ENCODE measurements at regions not wholly inside any gene's neighbourhood (a gene's known extent, or its start where the extent isn't known, plus 50 kb on each side); places are given as distances from the start of the nearest gene placed in this dataset.
"Not testable (repeated sequence)": the region's sequence is repeated elsewhere in the genome, so short reads cannot be mapped to it uniquely, and the experiment has no call there.

- DNase-seq: no peak
These were observed 504.5 kb downstream of the NFIB start for GRCh38 chr9:13809401-13809800.

GRCh38 chr9:13807118-13807517, 506.8 kb downstream of the NFIB start:
- no peak for DNase-seq

GRCh38 chr9:13806714-13807113, 507.2 kb downstream of the NFIB start:
- no peak for DNase-seq

GRCh38 chr9:13805546-13805945, 508.4 kb downstream of the NFIB start:
- DNase-seq: no peak

- DNase-seq: no peak
These were observed 509.4 kb downstream of the NFIB start for GRCh38 chr9:13804532-13804931.

GRCh38 chr9:13800776-13801175, 513.2 kb downstream of the NFIB start:
- no peak for DNase-seq

GRCh38 chr9:13797701-13798100, 516.2 kb downstream of the NFIB start:
- DNase-seq: not testable (repeated sequence)

GRCh38 chr9:13791816-13792215, 512.3 kb upstream of the MPDZ start:
- DNase-seq: no peak

GRCh38 chr9:13790055-13790454, 510.6 kb upstream of the MPDZ start:
- no peak for DNase-seq

GRCh38 chr9:13787234-13787833, 507.8 kb upstream of the MPDZ start:
- no peak for DNase-seq

- no peak for DNase-seq
These were observed 507.2 kb upstream of the MPDZ start for GRCh38 chr9:13786711-13787110.

GRCh38 chr9:13786131-13786530, 506.6 kb upstream of the MPDZ start:
- DNase-seq: no peak

- no peak for DNase-seq
These were observed 499.6 kb upstream of the MPDZ start for GRCh38 chr9:13779106-13779505.

GRCh38 chr9:13778631-13779030, 499.1 kb upstream of the MPDZ start:
- no peak for DNase-seq

GRCh38 chr9:13770956-13771355, 491.5 kb upstream of the MPDZ start:
- DNase-seq: no peak

- no peak for DNase-seq
These were observed 490.1 kb upstream of the MPDZ start for GRCh38 chr9:13769641-13770040.

- DNase-seq: no peak
These were observed 489.5 kb upstream of the MPDZ start for GRCh38 chr9:13769006-13769405.

GRCh38 chr9:13762209-13762608, 482.7 kb upstream of the MPDZ start:
- no peak for DNase-seq

GRCh38 chr9:13759551-13759950, 480.1 kb upstream of the MPDZ start:
- no peak for DNase-seq

- DNase-seq: no peak
These were observed 479.4 kb upstream of the MPDZ start for GRCh38 chr9:13758936-13759335.

GRCh38 chr9:13756943-13757342, 477.5 kb upstream of the MPDZ start:
- DNase-seq: no peak

- DNase-seq: no peak
These were observed 476.1 kb upstream of the MPDZ start for GRCh38 chr9:13755551-13755950.

- no peak for DNase-seq
These were observed 471.1 kb upstream of the MPDZ start for GRCh38 chr9:13750639-13751038.

GRCh38 chr9:13750061-13750460, 470.6 kb upstream of the MPDZ start:
- DNase-seq: no peak

- no peak for DNase-seq
These were observed 467.4 kb upstream of the MPDZ start for GRCh38 chr9:13746876-13747275.

All from cerebellar nuclear complex (tissue), 1 donor.